ENCODE measurements at regions not wholly inside any gene's neighbourhood (a gene's known extent, or its start where the extent isn't known, plus 50 kb on each side); places are given as distances from the start of the nearest gene placed in this dataset.
"Not testable (repeated sequence)": the region's sequence is repeated elsewhere in the genome, so short reads cannot be mapped to it uniquely, and the experiment has no call there.

GRCh38 chr5:17743580-17744435 lies 109.5 kb downstream of the TAF11L14 start:
- H2AFZ ChIP-seq (ENCODE audit: low read depth, low read length) = no peak overlapping the region
- no peaks in the 10 kb centered on the region for H4K20me1 ChIP-seq (ENCODE audit: insufficient read depth, low read length)
- TF ChIP-seq EZH2 (IDR thresholded peaks at IDR 0.05; ENCODE audit: borderline replicate concordance, low read depth, low read length, severe bottlenecking) (no peak), CTCF (IDR thresholded peaks at IDR 0.05; ENCODE audit: borderline replicate concordance, extremely low read depth, low read length, poor library complexity, severe bottlenecking) (no peak)
- no peaks in the 10 kb centered on the region for H3K36me3 ChIP-seq (ENCODE audit: insufficient read depth, low read length)
- DNase-seq (no peak), ATAC-seq (ENCODE audit: insufficient read depth, low read depth) (no peak)
- H3K79me2 ChIP-seq (ENCODE audit: insufficient read depth, low read length) = no peaks in the 10 kb centered on the region
- no peaks in the 10 kb centered on the region for H3K9me3 ChIP-seq (ENCODE audit: insufficient read depth, low read length, severe bottlenecking)
- no peak overlapping the region for H3K4me3 ChIP-seq (ENCODE audit: low read depth in 1 of 2, low read length in 2 of 2)
- no peak overlapping the region for H3K4me2 ChIP-seq (ENCODE audit: insufficient read depth, low read length)
- no peaks in the 10 kb centered on the region for H3K27me3 ChIP-seq (ENCODE audit: insufficient read depth, low read length, poor library complexity)
- no peak overlapping the region for H3K27ac ChIP-seq (ENCODE audit: low read length)
- H3K4me1 ChIP-seq (ENCODE audit: insufficient read depth, low read length) = no peaks in the 10 kb centered on the region
- no peak overlapping the region for H3K9ac ChIP-seq (ENCODE audit: low read depth, low read length)

GRCh38 chr5:17748201-17748600 lies 113.9 kb downstream of the TAF11L14 start:
- Histone ChIP-seq H4K20me1 (ENCODE audit: insufficient read depth, low read length) (no peaks in the 10 kb centered on the region), H3K27ac (ENCODE audit: low read length) (no peak overlapping the region), H3K79me2 (ENCODE audit: insufficient read depth, low read length) (no peaks in the 10 kb centered on the region), H3K36me3 (ENCODE audit: insufficient read depth, low read length) (no peaks in the 10 kb centered on the region), H2AFZ (ENCODE audit: low read depth, low read length) (no peak overlapping the region), H3K4me2 (ENCODE audit: insufficient read depth, low read length) (no peak overlapping the region), H3K9ac (ENCODE audit: low read depth, low read length) (no peak overlapping the region), H3K4me3 (ENCODE audit: low read depth in 1 of 2, low read length in 2 of 2) (no peak overlapping the region), H3K4me1 (ENCODE audit: insufficient read depth, low read length) (no peaks in the 10 kb centered on the region), H3K9me3 (ENCODE audit: insufficient read depth, low read length, severe bottlenecking) (no peaks in the 10 kb centered on the region), H3K27me3 (ENCODE audit: insufficient read depth, low read length, poor library complexity) (no peaks in the 10 kb centered on the region)
- TF ChIP-seq CTCF (IDR thresholded peaks at IDR 0.05; ENCODE audit: borderline replicate concordance, extremely low read depth, low read length, poor library complexity, severe bottlenecking) (no peak), EZH2 (IDR thresholded peaks at IDR 0.05; ENCODE audit: borderline replicate concordance, low read depth, low read length, severe bottlenecking) (no peak)
- DNase-seq (no peak), ATAC-seq (ENCODE audit: insufficient read depth, low read depth) (no peak)

- ATAC-seq (ENCODE audit: insufficient read depth, low read depth) (no peak), DNase-seq (no peak)
- H3K4me1 ChIP-seq (ENCODE audit: insufficient read depth, low read length) = no peaks in the 10 kb centered on the region
- no peak overlapping the region for H3K4me3 ChIP-seq (ENCODE audit: low read depth in 1 of 2, low read length in 2 of 2)
- H4K20me1 ChIP-seq (ENCODE audit: insufficient read depth, low read length) = no peaks in the 10 kb centered on the region
- no peaks in the 10 kb centered on the region for H3K9me3 ChIP-seq (ENCODE audit: insufficient read depth, low read length, severe bottlenecking)
- no peaks in the 10 kb centered on the region for H3K79me2 ChIP-seq (ENCODE audit: insufficient read depth, low read length)
- no peaks in the 10 kb centered on the region for H3K36me3 ChIP-seq (ENCODE audit: insufficient read depth, low read length)
- no peak for TF ChIP-seq CTCF (IDR thresholded peaks at IDR 0.05; ENCODE audit: borderline replicate concordance, extremely low read depth, low read length, poor library complexity, severe bottlenecking)
- no peak overlapping the region for H3K4me2 ChIP-seq (ENCODE audit: insufficient read depth, low read length)
- H3K27ac ChIP-seq (ENCODE audit: low read length) = no peak overlapping the region
- no peaks in the 10 kb centered on the region for H3K27me3 ChIP-seq (ENCODE audit: insufficient read depth, low read length, poor library complexity)
- no peak overlapping the region for H2AFZ ChIP-seq (ENCODE audit: low read depth, low read length)
- H3K9ac ChIP-seq (ENCODE audit: low read depth, low read length) = no peak overlapping the region
Observed at GRCh38 chr5:17748941-17749340, 114.7 kb downstream of the TAF11L14 start.

GRCh38 chr5:17755406-17755805 lies 121.1 kb downstream of the TAF11L14 start:
- H3K36me3 ChIP-seq (ENCODE audit: insufficient read depth, low read length); H3K79me2 ChIP-seq (ENCODE audit: insufficient read depth, low read length); DNase-seq; H3K4me1 ChIP-seq (ENCODE audit: insufficient read depth, low read length); H4K20me1 ChIP-seq (ENCODE audit: insufficient read depth, low read length); H3K9ac ChIP-seq (ENCODE audit: low read depth, low read length); H3K4me3 ChIP-seq (ENCODE audit: low read depth in 1 of 2, low read length in 2 of 2); H2AFZ ChIP-seq (ENCODE audit: low read depth, low read length); ATAC-seq (ENCODE audit: insufficient read depth, low read depth); H3K9me3 ChIP-seq (ENCODE audit: insufficient read depth, low read length, severe bottlenecking); H3K27me3 ChIP-seq (ENCODE audit: insufficient read depth, low read length, poor library complexity); H3K27ac ChIP-seq (ENCODE audit: low read length); H3K4me2 ChIP-seq (ENCODE audit: insufficient read depth, low read length): not testable (repeated sequence)

Data from DND-41 (cell line).